BLaER1 (cell line): ENCODE measurements at regions not wholly inside any gene's neighbourhood (a gene's known extent, or its start where the extent isn't known, plus 50 kb on each side); places are given as distances from the start of the nearest gene placed in this dataset.
"Not testable (repeated sequence)": the region's sequence is repeated elsewhere in the genome, so short reads cannot be mapped to it uniquely, and the experiment has no call there.

Source experiments
- H3K27ac ChIP-seq: shearing (Covaris generic); formaldehyde crosslinking; 2 replicates; pipeline ENCODE4 v1.8.1; 2022
- H3K27me3 ChIP-seq: shearing (Covaris generic); formaldehyde crosslinking; 2 replicates; pipeline ENCODE4 v1.8.1; 2022
- H3K36me3 ChIP-seq: shearing (Covaris generic); formaldehyde crosslinking; 2 replicates; pipeline ENCODE4 v1.8.1; 2022
- H3K4me1 ChIP-seq: shearing (Covaris generic); formaldehyde crosslinking; 2 replicates; pipeline ENCODE4 v1.8.1; 2022
- H3K4me2 ChIP-seq: shearing (Covaris generic); formaldehyde crosslinking; 2 replicates; pipeline ENCODE4 v1.8.1; 2022
- H3K4me3 ChIP-seq: shearing (Covaris generic); formaldehyde crosslinking; 2 replicates; pipeline ENCODE4 v1.8.1; 2022
- H3K9ac ChIP-seq: shearing (Covaris generic); formaldehyde crosslinking; 2 replicates; pipeline ENCODE4 v1.8.1; 2022
- H3K9me3 ChIP-seq: shearing (Covaris generic); formaldehyde crosslinking; 2 replicates; pipeline ENCODE4 v1.8.1; 2022
- H4K20me1 ChIP-seq: shearing (Covaris generic); formaldehyde crosslinking; 2 replicates; pipeline ENCODE4 v1.8.1; 2022
- Cebpa-rat ChIP-seq: shearing (Covaris generic); IDR thresholded peaks from 2 replicates; pipeline ENCODE4 v1.8.1; 2022

DNA sequence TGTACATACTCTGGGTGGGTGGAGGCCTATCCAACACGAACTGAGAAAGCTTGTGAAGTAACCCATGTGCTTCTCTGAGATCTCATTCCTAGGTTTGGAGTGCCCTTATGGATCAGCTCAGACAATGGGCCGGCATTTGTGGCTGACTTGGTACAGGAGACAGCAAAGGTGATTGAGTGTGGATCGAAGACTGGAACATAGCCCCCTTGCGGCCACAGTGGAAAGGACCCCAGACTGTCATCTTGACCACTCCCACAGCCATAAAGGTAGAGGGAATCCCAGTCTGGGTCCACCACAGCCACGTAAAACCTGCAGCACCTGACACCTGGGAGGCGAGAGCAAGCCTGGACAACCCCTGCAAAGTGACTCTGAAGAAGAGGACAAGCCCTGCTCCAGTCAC is 598.0 kb upstream of the AADAT start:
- Histone ChIP-seq H3K27ac (no peak overlapping the region), H3K4me1 (no peaks in the 10 kb centered on the region), H3K27me3 (no peaks in the 10 kb centered on the region), H3K9me3 (no peaks in the 10 kb centered on the region), H3K36me3 (no peaks in the 10 kb centered on the region), H3K4me2 (no peak overlapping the region), H3K4me3 (no peak overlapping the region), H4K20me1 (no peaks in the 10 kb centered on the region), H3K9ac (no peak overlapping the region)
- TF ChIP-seq Cebpa-rat = no peak

DNA sequence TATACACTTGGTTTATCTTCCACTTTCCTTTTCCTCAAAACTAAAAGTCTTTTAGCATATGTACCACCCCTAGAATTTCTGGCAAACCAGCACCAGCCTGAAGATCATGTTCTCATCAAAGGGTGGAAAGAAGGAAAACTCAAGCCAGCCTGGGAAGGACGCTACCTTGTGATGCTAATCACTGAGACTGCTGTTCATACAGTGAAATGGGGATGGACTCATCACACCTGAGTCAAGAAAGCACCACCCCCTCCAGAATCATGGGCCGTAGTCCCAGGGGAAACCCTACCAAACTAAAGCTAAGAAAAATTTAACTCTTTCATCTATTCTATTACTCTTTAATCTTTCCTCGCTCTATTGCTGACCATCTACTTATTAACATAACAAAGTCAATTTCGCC is 595.9 kb upstream of the AADAT start:
- H3K27ac ChIP-seq, H3K9ac ChIP-seq, H3K4me2 ChIP-seq, H3K36me3 ChIP-seq, H3K4me1 ChIP-seq, H3K9me3 ChIP-seq, H3K27me3 ChIP-seq, H4K20me1 ChIP-seq, H3K4me3 ChIP-seq: not testable (repeated sequence)

- H3K9me3 ChIP-seq = no peaks in the 10 kb centered on the region
- H3K4me1 ChIP-seq = no peaks in the 10 kb centered on the region
- H3K27me3 ChIP-seq = no peaks in the 10 kb centered on the region
- H3K9ac ChIP-seq = no peak overlapping the region
- H3K4me3 ChIP-seq = no peak overlapping the region
- no peaks in the 10 kb centered on the region for H4K20me1 ChIP-seq
- H3K36me3 ChIP-seq = no peaks in the 10 kb centered on the region
- no peak overlapping the region for H3K27ac ChIP-seq
- no peak overlapping the region for H3K4me2 ChIP-seq
- TF ChIP-seq Cebpa-rat = no peak
These were observed 593.0 kb upstream of the AADAT start for GRCh38 chr4:170682558-170683294.

DNA sequence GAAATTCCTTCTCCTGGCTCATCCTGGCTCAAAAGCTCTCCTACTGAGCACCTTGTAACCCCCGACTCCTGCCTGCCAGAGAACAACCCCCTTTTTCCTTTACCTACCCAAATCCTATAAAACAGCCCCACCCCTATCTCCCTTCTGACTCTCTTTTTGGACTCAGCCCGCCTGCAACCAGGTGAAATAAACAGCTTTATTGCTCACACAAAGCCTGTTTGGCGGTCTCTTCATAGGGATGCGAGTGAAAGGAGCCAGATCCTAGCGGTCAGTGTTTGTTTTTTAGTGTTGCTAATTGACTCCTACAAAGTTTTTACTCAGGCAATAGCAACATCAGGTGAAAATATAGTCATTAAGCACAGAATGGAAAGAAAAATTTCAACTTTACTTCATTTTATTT is 592.3 kb upstream of the AADAT start:
- H3K27me3 ChIP-seq, H3K36me3 ChIP-seq, H4K20me1 ChIP-seq, H3K4me3 ChIP-seq, H3K9me3 ChIP-seq, H3K27ac ChIP-seq, H3K9ac ChIP-seq, H3K4me2 ChIP-seq, H3K4me1 ChIP-seq: not testable (repeated sequence)

DNA sequence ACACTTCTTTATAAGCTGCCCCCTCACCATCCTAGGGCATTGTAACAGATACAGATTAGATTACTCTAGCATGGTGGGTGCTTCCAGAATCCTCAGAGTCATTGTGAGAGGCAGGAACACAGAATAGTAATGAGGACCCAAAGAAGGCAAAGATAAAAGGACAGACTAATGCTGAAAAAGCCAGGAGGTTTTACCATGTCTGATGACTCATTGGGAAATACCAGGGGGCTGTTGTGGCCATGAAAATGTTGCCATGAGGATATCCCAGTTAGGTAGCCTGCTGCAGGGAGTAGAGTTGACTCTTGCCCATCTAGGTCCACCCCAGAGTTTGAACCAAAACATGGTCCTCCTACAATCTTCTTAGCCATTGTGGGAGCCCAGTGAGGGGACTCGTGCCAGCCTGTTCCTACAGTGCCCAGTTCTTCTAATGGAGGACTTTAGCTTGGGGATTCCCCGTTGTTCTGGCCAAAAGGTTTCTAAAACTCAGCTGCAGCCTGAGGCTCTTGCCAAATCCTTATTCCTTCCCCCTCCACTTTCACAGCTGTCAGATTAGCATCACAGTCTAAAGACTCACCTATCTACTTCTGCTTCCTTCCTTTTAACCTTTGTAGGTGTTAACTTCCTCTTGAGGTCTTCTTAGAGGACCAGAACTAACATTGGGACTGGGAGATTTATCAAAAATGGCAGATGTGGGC is 586.0 kb upstream of the AADAT start:
- Histone ChIP-seq H3K36me3 (no peaks in the 10 kb centered on the region), H3K9ac (no peak overlapping the region), H3K4me3 (no peak overlapping the region), H3K9me3 (no peaks in the 10 kb centered on the region), H3K27ac (no peak overlapping the region), H3K4me2 (no peak overlapping the region), H3K27me3 (no peaks in the 10 kb centered on the region), H3K4me1 (no peaks in the 10 kb centered on the region), H4K20me1 (no peaks in the 10 kb centered on the region)
- no peak for TF ChIP-seq Cebpa-rat

DNA sequence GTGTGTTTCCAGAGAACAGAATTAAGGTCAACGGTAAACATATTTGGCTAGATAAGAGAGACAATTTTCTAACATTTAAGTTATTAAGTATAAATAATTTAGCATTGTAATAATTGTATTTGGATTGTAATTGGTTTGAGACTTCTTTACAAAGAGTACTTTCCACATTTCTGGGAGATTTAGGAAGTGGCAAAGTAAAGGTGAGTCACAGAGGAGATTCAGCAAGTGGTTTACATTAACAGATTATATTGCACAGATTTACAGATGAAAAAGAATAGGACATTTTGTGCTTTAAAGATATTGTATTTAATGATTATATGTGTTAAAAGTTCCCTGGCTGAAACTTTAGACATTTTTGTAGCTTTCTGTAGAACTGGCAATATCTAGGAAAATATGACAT is 584.4 kb upstream of the AADAT start:
- H3K4me3 ChIP-seq = no peak overlapping the region
- no peak overlapping the region for H3K4me2 ChIP-seq
- no peaks in the 10 kb centered on the region for H3K27me3 ChIP-seq
- no peak overlapping the region for H3K27ac ChIP-seq
- H3K9ac ChIP-seq = no peak overlapping the region
- H3K36me3 ChIP-seq = no peaks in the 10 kb centered on the region
- H4K20me1 ChIP-seq = no peaks in the 10 kb centered on the region
- H3K4me1 ChIP-seq = no peaks in the 10 kb centered on the region
- H3K9me3 ChIP-seq = no peaks in the 10 kb centered on the region
- no peak for TF ChIP-seq Cebpa-rat

DNA sequence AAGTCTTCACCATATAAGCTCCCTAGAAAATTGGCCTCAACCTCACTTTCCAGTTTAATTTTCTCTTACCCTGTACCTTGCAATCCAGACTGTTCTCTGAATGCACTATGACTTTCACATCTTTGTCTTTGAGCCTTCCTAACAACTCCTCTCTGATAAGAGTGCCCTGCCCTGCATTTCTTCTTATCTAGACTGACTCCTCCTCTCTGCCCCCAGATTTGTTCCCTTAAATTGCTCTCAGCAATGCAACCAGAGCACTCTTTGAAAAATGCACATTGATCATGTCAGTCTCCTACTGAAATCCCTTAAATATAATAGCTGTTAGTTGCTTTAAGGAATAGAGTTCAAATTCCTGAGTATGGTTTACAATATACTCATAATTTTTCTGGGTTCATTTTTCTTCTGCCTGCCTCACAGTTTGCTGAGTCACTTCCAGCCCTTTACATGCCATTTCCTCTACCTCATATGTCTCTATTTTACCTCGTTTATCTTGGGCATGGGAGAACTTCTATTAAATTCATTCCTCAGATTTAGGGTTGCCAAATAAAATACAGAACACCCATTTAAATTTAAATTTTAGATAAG is 582.7 kb upstream of the AADAT start:
- H3K4me2 ChIP-seq = no peak overlapping the region
- no peaks in the 10 kb centered on the region for H4K20me1 ChIP-seq
- no peaks in the 10 kb centered on the region for H3K4me1 ChIP-seq
- H3K27ac ChIP-seq = no peak overlapping the region
- no peaks in the 10 kb centered on the region for H3K36me3 ChIP-seq
- no peaks in the 10 kb centered on the region for H3K27me3 ChIP-seq
- H3K9me3 ChIP-seq = no peaks in the 10 kb centered on the region
- no peak overlapping the region for H3K4me3 ChIP-seq
- TF ChIP-seq Cebpa-rat = no peak
- H3K9ac ChIP-seq = no peak overlapping the region

DNA sequence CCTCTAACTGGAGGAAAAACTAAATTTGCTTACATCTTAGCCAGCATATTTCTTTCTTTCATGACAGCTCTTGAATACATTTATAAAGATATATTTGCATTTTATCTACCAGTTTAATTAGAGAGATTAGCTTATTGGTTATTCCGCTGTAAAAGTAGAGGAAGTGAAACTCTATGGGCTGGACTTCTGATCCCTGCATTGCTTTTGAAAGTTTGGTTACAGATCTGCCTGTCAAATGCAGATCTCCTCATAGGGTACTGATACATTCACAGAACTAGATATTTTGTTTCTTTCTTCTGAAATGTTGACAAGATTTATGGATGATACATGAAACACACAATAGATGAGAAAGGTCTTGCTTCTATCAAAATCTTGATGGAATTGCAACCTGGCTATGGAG is 581.4 kb upstream of the AADAT start:
- Histone ChIP-seq H3K27me3 (no peaks in the 10 kb centered on the region), H3K4me1 (no peaks in the 10 kb centered on the region), H3K27ac (no peak overlapping the region), H3K36me3 (no peaks in the 10 kb centered on the region), H4K20me1 (no peaks in the 10 kb centered on the region), H3K4me3 (no peak overlapping the region), H3K9me3 (no peaks in the 10 kb centered on the region), H3K9ac (no peak overlapping the region), H3K4me2 (no peak overlapping the region)
- TF ChIP-seq Cebpa-rat = no peak

GRCh38 chr4:170667814-170668213 is 578.1 kb upstream of the AADAT start:
- H4K20me1 ChIP-seq = no peaks in the 10 kb centered on the region
- H3K4me2 ChIP-seq = no peak overlapping the region
- H3K9ac ChIP-seq = no peak overlapping the region
- H3K36me3 ChIP-seq = no peaks in the 10 kb centered on the region
- H3K4me1 ChIP-seq = no peaks in the 10 kb centered on the region
- no peak overlapping the region for H3K27ac ChIP-seq
- H3K4me3 ChIP-seq = no peak overlapping the region
- H3K9me3 ChIP-seq = no peaks in the 10 kb centered on the region
- H3K27me3 ChIP-seq = no peaks in the 10 kb centered on the region
- TF ChIP-seq Cebpa-rat = no peak

DNA sequence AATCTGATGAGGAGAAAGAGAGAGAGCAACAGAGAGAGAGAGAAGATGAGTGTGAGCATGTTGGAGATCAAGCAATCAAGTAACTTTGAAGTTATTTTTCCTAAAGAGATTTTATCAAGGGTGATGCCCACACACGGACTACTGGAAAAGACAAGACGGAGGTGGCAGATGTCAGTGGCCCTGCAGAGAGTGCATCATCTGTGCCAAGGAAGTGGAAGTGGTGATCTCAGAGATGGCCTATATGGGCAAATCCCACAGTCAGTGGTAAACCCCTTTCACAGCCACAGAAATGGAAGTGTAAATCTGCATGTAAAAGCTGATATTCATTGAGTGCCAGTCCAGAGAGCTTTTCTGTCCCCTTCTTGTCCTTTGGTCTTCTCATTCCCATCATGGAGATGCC is 577.2 kb upstream of the AADAT start:
- H3K9ac ChIP-seq = no peak overlapping the region
- no peak overlapping the region for H3K4me3 ChIP-seq
- no peak overlapping the region for H3K27ac ChIP-seq
- TF ChIP-seq Cebpa-rat = no peak
- H3K9me3 ChIP-seq = no peaks in the 10 kb centered on the region
- no peaks in the 10 kb centered on the region for H3K36me3 ChIP-seq
- no peak overlapping the region for H3K4me2 ChIP-seq
- H3K4me1 ChIP-seq = no peaks in the 10 kb centered on the region
- no peaks in the 10 kb centered on the region for H4K20me1 ChIP-seq
- H3K27me3 ChIP-seq = no peaks in the 10 kb centered on the region
